NCI-H1930 (cell line): ENCODE measurements at regions not wholly inside any gene's neighbourhood (a gene's known extent, or its start where the extent isn't known, plus 50 kb on each side); places are given as distances from the start of the nearest gene placed in this dataset.
A peak's percentile ranks its signal among the peaks of the same experiment; 100 is the strongest.

Experiments
- DNase-seq, 2 experiments: peaks; one replicate each; lab custom pipeline; 2025; lab: John Stamatoyannopoulos, UW

DNA sequence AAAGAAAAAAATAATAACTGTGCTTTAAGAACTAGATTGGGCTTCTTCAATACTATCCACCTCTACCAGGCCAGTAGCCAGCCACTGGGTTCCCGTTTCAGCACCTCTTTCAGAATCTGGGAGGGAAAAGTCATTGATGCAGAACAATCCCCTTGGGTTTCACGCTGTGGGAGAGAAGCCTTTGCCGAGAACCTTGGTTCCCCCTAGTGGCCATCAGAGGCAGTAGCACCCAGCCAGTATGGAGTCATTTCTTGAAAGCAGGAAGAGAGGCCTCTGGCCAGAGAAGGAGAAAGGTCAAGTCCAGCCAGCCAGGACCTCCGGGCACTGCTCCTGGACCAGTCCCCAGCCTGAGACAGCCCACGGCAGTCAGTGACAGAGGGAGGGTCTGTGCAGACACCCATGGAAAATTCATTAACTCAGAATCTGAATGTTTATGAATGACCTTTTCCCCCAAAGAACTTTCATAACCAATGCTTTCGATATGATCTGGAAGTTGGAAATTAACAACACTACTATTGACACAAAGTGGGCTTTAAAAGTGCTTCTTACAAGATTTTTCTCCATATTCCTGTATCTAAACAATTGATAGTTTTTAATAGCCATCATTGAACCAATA is 51.2 kb upstream of the CDH5 start:
- peak; percentile 32 to 38 for DNase-seq

DNA sequence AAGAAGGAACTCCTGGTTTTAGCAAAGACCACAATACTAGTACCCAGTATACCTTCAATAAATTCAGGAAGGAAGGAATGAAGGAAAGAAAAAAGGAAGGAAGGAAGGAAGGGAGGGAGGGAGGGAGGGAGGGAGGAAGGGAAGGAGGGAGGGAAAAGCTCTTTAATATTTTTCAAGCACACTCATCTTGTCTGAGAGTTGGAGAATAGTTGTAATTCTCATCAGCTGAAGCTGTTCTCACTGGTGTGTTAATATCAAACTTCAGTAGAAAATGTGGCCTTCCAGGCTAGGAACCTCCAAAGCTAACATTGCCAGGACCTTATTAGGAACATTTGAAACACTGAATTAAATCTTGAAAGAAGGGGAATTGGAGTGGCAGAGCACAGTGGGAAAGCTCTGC is 55.2 kb upstream of the CDH5 start:
- no peak for DNase-seq

DNA sequence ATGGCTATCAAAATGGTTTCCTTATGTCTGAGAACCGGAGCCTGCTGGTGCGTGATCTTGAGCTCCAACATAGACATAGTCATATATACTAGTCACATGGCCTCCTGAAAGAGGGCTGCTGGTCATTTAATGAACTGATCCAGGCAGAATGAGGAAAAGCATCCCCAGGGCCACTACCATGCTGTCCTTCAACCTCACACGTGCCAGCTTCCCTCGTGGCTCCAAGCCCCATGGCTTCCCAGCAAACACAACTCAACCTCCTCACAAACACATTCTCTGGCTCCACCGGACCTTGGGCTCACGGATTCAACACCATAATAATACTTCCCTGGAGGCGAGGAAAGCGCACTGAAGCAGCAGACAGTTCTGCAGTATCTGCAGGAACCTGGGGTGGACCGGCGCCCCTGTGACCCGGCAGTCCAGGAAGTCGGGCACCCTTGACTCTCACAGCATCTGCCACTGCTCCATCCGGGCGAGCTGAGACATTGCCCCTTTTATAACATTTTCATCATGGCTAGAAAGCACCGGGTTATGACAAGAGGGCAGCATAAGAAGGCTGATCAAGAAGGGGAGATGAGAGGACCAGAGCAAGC is 57.2 kb upstream of the CDH5 start:
- DNase-seq = no peak

DNA sequence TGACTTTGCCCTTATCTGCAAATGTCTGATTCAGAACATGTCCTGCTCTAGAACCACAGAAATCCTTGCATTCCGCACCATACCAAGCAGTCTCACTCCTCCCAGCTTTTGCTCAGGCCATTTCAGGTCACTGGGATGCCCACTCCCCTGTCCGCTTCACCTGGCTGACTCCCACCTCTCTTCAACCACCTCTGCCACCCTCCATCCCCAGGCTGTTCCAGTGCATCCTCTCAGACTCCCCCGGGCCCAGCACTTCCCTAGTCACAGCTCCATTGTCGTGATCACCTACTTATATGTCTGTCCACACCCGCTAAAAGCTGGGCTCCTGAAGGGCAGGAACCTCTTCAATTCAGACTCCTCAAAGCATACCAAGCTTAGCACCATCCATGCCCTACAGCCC is 58.4 kb upstream of the CDH5 start:
- no peak for DNase-seq

DNA sequence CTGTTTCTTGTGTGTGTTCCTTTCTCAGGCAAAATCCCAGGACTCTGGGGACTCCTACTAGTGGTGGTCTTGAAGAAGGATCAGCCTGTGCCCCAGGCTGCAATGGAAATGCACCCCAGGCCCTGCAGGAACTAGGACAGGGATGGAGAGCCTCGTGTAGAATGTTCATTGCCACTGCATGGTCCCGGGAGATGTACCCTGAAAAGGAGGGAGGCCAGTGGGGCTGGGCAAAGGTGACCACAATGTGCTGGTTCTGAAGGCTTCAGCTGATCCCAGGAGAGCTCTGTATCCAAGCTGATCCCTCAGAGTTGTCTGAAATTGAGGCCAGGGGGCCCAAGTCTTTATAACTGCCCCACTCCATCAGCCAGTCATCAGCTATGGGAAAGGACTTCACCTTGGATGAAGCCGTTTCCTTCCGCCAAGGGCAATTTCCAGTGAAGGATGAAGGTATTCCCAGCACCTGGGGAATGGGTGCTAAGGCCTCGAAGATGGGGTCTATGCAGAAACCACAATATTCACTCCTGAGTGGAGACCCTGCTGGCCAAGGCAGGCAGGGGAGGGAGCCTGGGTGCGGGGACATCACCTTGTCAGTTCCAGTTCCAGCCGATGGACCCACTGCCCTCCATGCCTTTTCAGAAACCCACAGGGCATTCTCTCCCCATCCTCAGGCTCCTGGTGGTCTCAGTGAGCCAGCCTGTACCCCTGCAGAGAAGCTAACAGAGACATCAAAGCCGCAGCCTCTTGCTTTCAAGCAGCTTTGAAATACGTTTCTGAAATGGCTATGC is 59.9 kb upstream of the CDH5 start:
- DNase-seq = no peak

DNA sequence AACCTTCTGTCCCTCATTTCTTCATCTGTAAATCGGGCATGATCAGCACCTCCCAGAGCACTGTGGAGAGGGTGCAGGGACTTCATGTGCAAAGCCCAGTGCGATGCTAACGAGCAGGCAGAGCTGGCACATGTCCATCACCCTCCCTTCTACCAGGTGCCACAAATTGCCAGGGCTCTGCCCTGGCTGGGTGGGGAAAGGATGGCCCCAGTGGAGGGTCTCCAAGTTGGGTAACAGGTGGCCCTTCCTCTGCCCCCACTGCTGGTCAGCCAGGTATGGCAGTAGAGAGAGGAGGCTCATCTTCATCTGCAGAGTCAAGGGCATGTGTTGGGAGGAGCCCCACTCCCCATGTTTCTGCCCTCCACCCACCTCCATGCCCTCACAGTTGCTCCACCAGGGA is 61.5 kb upstream of the CDH5 start:
- no peak for DNase-seq

DNA sequence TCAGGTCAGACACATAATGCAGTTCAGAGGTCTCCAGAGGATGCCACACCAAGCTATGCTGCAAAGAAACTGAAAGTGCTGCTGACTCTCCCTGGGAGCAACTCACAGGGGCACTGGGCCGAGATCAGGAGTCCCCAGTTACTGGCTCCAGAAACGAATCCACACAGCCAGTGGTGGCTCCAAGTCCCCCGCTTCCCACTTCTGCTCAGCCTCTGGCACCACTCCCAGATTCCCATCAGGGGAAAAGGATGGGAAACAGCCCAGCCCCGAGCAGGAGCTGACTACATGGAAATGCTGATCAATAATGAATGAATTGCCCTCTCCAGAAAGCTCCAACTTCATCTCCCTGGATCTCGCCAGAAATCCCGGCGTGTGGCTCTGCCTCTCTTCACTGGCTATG is 62.3 kb upstream of the CDH5 start:
- DNase-seq = no peak

DNA sequence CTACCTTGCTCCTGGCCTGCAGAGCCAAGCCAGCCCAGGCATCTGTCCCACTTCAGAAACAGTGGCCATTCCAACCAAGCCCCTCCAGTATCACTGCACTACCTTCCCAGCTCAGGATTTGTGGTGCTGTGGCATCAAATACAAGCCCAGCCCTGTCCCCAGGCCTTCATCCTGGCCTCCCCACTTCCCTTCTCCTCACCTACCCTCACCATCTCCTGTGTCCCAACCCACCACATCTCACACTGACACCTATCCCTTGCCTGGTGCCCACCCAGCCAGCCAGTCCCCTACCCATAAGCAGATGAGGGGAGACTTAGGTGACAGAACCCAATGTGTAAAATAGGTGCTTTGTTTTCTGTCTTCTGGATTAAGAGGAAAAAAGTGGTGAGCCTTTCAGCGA is 66.0 kb upstream of the CDH5 start:
- no peak for DNase-seq

DNA sequence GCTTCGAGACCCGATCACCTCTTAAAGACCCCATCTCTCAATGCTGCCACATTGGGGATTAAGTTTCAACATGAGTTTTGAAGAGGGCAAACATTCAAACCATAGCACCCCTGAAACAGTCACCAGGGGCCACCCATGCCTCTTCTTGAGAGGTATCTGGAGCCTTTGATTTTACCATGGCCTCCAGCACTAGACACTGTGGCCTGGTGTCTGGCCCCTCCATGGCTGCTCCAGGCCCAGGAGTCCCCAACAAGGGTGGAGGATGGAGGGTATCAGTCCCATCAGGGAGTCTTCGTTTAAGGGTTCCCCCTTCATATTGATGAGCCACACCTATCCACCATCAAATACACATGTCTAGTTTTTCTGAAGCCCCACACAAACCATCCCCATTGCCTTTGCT is 66.5 kb upstream of the CDH5 start:
- DNase-seq = no peak

DNA sequence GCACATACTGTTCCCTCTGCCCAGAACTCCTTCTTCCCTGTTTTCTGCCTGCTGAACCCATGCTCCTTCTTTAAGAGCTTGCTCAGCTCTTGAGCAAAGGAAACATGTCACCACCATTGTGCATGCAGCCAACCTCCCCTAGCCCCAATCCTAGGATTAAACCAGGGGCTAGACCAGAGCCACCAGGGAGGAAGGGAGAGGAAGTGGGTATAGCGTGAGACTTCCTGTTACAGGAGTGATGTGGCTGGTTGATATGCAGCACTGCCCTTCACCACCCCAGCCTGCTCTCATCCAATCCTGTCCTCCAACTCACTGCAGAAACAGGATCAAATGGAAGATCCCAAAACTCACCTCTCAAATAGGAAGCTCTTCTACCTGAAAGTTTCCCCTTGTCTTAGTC is 67.1 kb upstream of the CDH5 start:
- DNase-seq = no peak

DNA sequence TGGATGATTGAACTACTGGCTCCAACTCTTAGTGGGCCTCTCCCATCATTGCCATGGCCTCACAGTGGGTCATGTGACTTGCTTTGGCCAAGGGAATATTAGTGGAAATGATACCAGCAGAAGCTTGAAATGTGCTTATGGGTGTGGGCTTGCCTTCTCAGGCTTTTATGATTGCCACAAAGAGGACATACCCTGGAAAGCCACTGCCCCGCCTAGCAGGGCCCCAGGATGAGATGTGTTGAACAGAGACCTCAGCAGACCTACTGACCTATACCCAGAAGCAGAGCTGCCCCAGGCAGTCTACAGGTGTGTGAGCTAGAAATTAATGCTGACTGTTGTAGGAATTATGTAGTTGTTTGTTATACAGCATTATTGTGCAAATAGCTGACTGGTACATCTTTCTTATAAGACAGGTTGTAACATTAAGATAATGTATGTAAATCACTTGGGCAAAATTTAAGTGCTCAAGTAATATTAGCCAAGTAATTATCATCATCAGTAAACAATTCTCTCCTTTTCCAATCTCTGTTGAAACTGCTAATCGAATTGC is 67.8 kb upstream of the CDH5 start:
- no peak for DNase-seq

DNA sequence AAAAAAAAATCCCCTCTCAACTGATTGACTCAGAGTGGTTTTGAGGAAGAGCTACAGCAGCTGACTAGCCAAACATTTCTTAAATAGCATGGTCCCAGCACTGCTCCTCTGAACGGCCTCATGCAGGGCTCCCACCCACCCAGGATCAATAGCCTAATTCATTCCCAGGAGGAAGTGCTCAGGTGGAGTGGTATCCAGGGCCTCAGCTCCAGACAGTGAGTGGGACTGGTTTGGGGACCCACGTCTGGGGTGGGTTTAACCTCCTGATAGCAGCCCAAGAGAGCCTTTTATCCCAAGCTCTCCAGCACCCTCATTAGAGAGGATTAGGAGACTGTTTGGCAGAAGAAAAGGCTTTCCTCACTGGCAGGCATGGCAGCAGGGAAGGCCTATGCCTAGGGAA is 68.5 kb upstream of the CDH5 start:
- DNase-seq = no peak

DNA sequence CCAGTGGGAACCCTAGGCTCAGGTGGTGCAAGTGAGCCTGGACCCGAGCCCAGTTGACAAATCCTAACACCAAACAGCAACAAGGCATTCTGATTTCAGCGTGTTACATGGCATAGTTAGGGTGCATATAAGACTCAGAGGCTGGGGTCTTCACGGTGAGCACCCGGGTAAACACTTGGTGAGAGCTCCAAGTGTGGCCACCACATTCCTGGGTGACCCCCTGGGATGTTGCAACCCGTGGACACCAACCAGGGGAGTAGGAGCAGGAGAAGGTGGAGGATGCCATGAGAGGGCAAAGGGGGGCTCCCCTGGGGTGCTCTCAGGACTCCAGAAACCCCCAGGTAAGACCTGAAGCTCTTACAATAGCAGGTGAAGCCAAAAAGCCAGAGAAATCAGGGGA is 69.9 kb upstream of the CDH5 start:
- DNase-seq = no peak

DNA sequence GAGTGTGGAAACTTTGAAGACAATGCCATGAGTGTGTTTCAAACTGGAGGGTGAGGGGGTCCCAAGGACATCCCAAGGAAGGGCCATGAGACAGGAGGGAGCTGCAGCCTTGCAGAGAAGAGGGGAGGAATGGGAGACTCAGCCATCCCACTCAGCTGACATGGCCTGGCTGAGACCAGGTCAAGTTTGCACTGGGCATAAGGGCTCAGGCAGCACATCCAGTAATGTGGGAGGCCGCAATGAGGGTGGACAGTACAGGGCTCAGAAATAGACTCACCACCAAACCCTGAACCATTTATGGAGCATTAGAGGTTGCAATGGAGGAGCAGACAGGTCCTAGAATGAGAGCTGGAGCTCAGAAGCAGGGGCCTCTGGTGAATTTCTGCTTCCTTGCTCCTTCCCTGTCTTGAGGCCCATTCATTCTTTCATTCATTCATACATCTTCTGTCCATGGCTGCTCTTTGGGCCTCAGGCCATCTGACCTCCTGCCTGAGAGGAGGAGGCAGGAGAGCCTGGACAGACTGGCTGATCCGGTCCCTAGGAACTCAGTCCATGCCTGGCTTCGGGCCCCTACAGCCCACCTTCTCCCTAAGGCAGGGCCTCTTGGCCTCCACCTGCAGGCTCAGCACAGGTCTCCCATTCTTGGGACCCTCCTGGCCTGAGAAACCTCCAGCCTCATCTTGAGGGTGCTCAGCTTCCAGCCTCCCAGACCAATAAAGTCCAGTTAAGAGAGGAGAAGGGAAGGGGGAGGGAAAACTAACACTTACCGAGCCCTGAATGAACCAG is 70.5 kb upstream of the CDH5 start:
- DNase-seq = no peak

DNA sequence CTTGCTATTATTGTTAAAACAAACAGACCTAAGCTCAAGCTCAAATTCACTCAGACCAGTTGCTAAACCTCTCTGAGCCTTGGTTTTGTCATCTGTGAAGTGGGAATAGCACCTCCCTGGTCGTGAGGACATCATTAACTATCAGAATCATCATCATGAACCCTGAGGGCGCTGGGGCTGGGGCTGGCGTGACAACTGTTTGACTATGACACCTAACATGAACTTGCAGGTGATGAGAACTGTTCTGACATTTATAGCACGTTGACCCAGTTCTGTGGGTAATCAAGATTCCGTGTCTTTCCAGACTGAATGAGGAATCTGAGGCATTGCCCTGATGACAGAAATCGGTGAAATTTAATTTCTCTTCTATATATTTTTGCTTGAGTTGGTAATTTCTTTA is 71.3 kb upstream of the CDH5 start:
- no peak for DNase-seq

DNA sequence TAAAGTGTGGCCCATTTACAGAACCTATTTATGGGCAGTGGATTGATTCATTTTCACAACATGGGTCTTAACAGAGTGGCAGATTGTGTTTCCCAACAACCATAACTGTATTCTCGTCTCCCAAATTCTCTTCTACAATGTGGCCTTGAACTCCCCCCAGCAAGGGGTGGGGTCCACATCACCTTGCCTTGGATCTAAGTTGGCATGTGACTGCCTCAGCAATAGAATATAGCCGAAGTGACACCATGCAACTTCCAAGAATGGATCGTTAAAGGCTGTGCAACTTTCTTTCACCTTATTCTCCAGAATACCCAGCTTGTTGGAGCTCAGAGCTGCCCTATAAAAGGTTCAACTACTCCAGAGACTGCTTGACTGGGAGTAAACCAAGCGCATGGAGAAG is 72.0 kb upstream of the CDH5 start:
- no peak for DNase-seq

DNA sequence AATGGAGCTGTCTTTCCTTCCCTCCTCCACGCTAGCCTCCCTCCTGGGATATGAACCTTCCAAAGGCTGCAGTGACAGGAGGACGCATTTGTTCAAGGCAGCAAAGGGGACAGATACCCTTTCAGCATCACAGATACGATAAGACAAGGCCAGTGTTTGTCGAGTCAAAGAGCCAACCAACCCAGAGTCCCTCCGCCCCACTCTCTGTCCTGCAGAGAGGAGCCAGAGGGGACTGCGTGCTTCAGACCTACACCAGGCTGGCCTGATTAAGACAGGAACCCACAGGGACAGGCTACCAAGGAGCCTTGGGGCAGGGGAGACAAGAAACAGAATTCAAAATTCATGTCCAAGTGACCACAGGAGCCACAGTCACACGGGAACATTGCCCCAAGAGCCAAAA is 72.6 kb upstream of the CDH5 start:
- DNase-seq = no peak

DNA sequence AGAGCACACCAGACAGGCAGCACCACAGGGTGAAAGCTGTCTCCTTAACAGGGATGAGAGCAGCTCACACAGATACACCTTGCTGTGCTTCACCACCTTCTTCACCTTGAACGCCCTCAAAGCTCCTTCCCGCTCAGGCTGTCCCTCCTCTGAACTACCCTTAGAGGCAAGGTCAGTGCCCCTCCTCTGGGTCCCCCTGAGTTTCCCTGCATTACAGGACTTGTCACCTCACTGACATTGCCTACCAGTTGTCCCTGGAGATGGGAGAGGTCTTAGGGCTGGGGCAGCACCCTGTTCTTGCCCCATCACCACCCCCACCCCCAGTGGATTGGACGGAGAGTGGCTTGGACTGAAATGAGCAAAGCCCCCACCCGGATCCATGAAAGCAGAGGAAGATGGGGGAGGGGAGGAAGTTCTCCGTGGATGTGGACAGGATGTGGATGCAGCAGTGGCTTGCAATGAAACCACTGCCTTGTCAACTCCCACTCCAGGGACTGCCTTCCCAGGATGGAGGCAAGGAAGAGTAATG is 73.2 kb upstream of the CDH5 start:
- DNase-seq = no peak

DNA sequence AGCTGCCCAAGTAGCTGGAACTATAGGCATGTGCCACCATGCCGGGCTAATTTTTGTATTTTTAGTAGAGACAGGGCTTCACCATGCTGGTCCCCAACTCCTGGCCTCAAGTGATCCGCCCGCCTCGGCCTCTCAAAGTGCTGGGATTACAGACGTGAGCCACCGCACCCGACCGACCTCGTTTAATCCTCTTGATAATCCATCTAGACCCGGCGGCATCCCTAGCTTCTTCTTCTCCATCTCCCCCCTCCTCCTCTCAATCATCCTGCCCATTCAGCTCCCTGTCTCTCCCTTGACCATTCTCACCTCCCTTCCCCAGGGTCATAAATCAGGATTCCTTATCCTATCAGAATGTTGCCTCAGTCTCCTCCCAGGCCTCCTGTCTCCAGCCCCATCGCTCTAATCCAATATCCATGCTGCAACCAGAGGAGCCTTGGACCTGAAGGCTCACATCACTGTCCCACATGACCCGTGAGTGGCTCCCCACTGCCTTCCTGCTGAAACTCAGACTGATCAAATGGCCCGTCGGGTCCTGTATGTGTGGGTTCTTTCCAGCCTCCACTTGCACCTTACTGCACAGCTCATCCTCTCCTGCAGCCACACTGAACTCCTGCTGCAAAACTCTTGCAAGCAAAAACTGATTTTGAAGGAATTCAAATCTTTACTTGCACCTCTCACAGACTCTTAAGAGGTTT is 74.1 kb upstream of the CDH5 start:
- DNase-seq = no peak

DNA sequence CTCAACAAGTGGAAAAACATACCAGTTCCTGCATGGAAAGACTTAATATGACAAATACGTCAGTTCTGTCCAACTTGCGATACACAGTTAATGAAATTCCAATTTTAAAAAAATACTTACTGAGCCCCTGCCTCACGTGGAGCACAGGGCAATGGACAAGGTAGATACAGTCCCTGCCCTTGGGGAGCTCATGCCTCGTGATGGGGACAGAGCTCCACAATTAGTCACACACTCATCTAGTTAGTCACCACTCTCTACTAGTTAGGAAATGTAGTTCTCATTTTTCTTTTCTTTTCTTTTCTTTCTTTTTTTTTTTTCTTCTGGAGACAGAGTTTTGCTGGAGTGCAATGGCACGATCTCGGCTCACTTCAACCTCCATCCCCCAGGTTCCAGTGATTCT is 74.7 kb upstream of the CDH5 start:
- no peak for DNase-seq

DNA sequence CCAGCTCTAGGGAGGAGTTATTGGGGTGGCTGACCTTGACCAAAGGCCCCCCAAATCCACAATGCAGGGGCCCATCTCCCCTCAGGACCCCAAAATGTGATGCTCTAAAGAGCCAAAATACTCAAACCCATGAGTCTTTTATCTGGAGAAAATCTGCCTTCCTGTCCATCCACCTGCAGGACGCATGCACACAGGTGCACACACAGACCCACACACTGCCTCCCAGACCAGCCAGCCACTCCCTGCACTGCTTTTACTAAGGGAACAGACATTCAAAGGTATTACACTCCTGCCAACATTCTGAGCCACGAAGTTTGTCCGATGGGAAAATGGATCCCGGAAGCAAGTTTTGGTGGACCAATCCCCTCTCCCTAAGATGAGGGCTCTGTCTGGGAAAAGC is 76.1 kb upstream of the CDH5 start:
- no peak for DNase-seq

DNA sequence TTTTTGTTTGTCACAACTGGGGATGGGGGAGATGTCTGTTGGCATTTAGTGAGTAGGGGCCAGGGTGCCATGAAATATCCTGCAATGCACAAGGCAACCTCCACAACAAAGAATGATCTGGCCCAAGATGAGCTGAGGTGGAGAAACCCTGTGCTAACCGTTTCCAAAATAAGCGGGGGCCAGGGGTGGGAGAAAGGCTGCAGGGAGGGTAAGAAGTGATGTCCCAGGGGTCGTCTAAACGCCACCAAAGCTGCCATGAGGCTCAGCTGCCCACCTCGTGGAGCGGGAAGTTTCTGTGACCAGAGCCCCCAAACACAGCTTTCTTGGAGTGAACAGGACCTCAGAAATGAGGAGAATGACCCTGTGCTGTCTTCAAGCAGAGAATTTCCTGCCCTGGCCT is 76.5 kb upstream of the CDH5 start:
- no peak for DNase-seq
